Activated CD8-positive, alpha-beta memory T cell treated with anti-CD3 and anti-CD28 coated beads, Interleukin-2, amount 50 U/mL, for 48 hours (primary cell): ENCODE measurements at regions not wholly inside any gene's neighbourhood (a gene's known extent, or its start where the extent isn't known, plus 50 kb on each side); places are given as distances from the start of the nearest gene placed in this dataset.

Experiments used
- DNase-seq: peaks from one replicate; pipeline ENCODE4 v3.0.0-alpha.2; 2020

DNA sequence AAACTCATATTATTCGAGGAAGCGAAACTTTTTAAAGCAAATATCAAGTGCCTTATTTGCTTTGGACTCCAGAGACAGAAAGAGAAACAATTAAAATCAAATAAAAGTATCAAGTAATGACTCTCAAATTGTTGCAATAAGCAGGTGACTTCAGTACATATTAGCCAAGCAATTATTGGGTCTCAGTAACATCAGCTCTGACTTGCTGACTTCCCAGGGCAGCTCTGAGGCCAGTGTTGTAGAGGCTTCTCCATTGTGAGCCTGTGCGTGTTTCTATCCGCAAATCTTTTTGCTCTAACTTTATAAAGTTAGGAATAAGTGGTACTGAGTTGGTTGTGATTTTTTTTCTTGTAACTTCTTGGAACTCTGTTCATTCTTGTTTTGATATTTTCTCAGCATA lies 186.8 kb upstream of the PRLR start:
- no peak for DNase-seq

DNA sequence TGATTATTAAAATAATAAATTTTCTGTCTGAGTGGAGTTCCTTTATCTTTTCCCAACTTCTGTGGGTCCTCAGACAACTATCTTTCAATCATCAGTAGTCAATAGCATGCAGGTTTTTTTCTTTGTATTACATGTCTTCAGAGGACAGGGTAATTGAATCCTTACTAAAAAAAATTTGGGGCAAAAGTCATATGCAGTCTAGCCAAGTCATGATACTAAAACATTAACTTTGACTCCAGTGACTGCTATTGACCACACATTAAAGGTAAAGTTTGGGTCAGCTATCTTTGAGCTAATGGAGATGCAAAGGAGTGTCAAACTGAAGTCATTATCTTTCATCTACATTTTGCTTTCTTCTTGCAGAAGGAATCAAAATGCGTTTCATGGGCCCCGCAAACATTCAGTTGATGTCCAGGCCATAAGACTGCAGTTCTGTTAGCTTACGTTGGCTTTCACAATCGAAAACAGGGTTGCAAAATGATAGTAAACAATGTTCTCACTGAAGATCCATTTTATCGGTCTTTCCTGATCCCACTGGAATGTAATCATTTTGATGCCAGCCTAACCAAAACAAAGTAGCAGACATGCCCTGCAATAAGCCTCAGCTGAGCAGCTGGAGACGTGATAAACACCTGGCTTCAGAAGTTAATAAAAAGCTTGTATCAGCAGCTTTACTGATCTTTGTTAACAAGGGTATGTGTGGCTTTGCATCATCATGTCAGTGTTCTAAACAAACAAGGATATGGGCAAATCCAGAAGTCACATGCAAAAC lies 186.1 kb upstream of the PRLR start:
- no peak for DNase-seq

DNA sequence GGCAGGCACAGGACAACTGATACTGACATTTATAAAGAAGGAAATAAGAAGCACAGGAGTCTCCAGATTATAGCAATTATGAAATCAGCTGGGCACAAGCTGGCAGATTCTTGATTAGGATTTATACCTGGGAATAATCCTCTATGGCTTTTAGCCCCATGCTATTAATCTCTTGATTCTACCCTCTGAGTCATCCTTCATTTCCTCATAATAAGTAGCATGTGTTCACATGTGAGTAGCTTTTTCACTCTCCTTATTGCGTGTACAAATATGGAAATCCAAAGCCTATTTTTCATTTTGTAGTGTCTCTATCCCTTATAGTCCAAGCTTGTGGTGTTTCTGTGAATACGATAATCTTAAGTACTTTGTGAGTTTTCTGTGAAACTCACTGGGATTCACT lies 185.0 kb upstream of the PRLR start:
- no peak for DNase-seq

DNA sequence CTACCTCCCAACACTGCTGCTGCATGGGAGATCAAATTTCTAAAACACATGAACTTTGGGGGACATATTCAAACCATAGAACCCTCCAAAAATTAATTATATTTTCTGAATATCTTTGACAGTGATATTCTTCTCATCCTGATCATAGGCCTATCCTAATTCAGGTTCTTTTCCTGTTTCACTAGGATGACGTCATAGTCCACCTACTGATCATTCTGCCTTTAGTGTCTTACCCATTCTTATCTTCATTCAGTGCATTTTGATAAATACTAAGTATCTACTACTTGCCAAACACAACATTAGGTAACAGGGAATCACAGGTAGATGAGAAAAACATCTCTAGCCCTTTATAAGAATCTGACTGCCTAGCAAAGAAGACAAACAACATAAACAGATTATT lies 179.1 kb upstream of the PRLR start:
- no peak for DNase-seq

DNA sequence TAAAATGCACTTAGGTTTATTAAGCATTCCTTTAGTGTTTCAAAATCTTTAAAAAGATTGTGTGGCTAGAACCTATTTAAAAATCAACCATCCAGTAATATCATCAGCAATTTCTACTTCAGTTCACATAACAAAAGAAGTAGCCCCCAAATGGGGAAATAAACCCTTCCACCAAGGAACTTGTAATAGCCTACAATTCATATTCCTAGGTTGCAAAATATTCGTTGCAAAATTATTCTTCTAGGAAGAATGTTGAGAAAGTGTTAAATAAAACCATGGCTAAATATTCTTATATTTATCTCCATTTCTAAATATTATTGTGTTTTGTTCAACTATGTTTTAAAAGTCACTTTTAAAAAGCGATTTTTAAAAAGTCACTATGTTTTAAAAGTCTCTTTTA lies 177.9 kb upstream of the PRLR start:
- DNase-seq: no peak

DNA sequence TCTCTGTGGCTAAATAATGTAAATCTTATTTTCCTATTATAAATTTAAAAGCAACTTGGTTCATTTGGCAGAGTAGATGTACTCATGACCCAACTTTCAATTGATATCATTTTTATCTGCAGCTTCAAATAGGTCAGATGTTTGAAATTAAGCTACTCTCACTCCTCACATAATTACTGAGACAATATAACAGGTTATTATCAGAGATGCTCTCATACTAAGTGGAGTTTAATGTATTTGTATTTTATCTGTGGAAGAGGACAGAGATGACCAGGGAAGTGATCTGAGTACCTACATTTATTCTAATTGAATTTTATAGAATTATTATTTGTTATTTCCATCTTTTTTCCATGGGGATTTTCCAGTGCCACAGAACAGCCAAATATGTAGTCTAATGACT lies 177.4 kb upstream of the PRLR start:
- no peak for DNase-seq

DNA sequence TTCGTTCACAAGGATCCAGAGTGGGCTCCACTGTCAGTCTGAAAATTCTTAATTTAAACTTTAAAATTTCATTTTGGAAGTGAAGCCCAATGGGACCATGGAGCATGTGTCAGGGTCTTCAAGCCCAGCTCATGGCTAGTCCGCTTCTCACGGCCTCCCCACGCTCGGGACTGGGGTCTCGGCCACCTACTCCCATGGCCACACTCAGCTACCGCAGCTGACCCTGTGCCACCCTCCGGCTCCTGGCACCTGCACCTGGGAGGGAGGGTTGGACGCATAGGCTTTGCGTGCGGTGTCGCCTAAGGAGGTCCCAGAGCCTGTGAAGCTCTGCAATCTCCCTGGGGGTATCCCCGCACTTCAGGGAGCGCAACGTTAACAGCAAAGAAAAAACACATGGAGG lies 175.7 kb upstream of the PRLR start:
- DNase-seq: no peak

DNA sequence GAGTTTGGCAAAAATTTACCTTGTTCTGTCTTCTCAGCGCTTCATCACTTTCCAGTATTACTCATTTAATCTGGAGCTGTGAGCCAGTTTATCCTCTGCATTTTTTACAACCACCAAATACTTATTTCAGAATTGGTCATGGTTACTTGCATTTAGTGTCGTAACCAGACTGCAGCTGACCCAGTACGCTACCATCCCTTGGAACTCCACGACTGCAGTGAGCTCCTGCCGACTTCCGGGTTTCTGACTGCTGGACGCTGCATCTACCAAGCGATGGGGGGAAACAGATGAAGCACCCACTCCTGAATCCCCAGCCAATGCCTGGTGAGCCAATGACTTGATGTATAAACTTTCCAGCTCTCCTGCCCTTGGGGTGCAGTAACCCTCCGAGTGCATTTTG lies 174.4 kb upstream of the PRLR start:
- DNase-seq: no peak

DNA sequence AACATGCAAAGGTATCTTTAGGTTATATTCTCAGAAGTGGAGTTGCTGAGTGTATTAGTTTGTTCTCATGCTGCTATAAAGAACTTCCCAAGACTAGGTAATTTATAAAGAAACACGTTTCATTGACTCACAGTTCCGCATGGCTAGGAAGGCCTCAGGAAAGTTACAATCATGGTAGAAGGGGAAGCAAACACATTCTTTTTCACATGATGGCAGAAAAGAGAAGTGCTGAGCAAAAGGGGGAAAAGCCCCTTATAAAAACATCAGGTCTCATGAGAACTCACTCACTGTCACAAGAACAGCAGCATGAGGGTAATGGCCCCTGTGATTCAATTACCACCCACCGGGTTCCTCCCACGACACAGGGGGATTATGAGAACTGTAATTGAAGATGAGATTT lies 163.6 kb upstream of the PRLR start:
- no peak for DNase-seq

DNA sequence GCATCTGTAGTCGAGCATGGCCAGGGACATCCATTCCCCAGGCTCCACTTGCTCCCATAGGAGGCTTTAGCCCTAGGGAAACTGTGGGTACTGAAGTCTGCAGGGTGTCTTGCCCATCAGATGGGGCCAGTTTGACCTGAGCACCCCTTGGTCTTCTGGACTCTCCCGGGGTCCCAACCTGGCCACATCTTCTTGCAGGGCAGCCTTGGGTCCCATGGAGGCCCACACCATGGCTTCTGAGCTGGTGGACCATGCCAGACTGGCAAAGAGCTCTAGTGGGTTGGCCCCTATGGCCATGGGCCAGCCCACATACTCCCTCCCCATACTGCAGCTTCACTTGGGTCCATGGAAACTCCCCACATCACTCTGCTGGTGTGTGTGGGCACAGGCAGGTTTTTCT lies 154.4 kb upstream of the PRLR start:
- no peak for DNase-seq

DNA sequence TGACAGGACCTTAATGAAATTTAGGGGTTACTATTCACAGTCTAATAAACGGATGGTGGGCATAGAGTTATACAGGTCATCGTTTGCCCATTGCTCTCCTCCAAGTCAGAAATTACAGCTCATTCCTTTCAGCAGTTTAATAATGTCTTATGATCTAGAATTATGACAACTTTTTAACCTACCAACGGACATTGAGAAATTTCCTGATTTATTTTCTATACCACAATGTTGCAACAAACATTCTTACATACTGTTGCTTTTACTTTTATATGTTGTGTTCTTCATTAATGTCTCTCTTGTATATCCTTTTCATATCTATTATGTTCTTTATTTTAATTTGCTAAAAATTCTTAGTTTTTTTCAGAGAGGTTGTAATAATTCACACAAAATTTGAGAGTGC lies 152.8 kb upstream of the PRLR start:
- DNase-seq: no peak

DNA sequence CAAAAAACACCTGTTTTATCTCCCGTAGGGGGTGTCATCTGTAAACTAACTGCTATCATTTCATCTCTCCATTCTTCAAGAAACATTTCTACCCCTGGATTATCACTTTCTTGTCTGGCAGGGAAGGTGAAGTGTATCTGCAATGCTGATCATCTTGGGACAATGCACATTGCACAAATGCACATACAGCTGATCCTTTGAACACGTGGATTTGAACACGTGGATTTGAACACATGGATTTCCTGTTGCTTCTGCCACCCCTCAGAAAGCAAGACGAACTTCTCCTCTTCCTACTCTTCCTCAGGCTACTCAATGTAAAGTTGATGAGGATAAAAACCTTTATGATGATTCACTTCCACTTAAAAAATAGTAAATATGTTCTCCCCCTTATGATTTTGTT lies 147.4 kb upstream of the PRLR start:
- DNase-seq: no peak

DNA sequence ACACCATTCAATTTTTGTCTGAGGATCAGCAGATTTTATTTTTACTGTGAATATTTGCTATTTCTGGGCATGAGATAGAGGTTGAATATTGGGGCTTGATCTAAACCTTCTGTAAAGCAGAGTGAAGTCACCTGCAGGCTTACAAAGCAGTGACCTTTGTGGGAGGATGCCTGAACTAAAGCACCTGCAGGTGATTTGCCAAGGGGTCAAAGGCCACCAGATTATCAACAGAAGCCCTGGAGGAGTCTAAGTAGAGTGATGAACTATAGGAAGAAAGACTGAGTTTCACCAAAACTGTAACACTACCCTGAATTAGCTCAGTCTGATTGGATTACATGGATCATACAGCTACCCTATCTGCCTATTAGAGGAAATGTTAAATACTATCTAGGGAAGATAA lies 144.3 kb upstream of the PRLR start:
- no peak for DNase-seq

DNA sequence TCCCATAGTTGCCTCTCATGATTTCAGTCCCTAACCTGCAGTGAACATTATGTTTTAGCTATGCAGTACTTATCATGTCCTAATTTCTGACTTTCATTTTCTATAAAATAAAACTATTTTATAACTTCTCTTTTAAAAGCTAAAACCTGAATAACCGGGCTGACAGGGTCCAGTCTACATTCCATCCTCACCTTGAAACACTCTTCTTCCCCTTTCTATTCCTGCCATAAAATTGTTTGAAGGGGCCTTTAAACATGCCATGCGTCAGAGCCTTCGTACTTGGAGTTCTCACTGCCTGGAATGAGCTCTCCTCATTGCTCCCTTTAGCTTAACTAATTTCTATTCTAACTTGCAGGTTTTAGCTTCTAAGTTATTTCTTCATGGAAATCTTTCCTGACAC lies 143.0 kb upstream of the PRLR start:
- no peak for DNase-seq

DNA sequence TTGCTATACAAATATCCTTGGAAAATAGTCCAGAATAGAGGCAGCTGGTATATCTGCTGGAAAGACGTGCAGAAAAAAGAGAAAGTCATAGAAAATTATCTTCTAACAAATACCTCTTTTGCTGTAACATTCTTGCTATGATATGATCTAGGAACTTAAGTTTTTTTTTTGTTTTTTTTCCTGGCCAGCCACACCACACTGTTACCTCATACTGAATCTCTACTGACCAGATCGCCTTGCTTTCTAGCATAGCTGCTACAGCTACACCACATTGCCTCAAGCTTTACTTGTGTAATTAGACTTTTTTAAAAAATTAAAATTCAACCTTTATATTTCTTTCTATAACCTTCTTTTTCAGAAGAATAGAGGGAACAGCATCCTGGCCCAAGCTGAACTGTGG lies 142.2 kb upstream of the PRLR start:
- no peak for DNase-seq

DNA sequence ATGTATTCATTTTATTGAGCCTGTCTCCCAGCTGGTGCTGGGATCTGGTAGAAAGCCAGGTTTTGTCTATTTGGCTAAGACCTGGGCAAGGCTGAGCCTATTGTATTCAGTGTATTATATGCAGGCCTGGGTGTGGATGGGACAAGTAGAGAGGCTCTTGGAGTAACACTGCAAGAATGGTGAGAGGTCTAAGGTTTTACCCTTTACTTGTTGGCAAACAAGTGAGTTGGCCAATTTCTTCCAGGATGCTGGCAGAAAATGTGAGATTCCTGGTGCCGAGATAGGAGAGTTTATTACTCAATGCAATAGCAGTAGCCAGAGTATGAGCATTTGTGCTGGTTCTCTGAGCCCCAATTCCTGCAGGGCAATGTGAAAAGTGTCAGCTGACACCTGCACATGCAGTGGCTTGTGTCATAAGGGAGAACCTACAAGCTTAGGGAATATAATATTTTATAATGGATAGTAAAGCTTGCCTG lies 141.7 kb upstream of the PRLR start:
- no peak for DNase-seq

DNA sequence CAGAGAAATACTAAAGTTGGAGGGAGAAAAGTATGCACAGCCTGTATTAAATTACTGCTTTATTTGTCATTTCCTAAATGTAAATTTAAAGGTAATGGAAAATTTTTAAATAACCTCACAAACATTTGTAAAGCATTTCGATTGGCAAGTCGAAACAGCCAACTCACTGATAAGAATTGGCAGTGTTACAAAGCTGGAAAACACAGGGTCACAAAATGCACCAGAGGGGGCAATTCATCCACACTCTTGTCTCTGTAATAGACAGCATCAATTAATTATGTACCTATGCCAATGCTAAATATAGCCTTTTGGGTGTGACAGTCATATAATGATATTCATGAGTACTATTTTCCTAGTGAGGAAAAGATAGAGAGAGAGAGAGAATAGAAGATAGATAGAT lies 140.6 kb upstream of the PRLR start:
- no peak for DNase-seq

DNA sequence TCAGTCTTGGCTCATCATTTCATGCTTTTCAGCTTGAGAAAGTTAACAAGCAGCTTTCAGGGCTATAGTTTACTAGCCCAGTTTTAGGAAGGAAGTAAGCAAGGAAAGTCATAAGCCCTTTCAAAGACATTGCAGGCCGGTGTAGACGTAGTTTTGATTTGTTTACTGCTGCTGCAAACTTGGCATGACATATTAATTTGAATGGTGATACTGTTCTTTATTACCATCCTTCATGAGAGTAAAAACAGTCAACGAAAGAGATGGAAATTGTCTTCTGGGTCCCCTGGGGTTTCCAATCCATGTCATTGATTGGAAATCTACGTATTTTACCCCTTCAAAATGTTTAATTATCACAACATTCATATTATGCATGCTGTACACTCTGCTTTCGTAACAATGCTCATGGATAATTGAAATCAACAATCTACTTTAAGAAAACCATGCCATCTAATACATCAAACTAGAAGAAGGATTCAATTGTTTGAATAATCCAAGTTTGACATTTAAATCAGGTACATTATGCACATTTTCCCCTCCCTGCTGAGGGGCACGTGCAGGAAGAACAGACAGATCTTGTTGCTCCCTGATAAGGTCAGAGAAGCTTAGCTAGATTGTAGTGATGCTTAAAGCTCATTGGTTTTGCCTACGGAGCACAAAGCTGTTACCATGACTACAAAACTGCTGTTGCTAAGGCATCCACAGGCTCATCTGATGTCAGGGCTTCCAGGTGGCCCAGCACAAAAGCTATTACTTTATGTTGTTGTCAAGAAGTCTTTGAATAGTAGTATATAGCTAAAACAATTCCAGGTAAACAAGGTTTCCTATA lies 139.9 kb upstream of the PRLR start:
- DNase-seq: no peak

DNA sequence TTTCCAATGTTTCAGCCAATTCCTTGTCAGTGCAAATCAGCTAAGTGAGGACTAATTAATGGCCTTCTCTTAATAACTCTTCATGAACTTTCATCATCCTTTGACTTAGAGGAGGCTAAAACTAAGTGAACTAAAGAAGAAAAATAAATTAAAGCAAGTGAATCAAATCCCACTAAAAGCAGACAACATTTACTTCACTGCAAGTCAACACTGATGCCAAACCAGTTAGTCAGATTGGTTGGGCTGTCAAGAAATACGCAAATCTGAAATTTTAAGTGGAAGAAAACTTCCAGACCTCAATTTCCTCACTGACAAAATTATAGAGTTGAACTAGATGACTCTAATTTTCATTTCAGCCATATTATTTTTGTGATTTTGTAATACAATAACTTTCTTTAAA lies 137.2 kb upstream of the PRLR start:
- DNase-seq: no peak

DNA sequence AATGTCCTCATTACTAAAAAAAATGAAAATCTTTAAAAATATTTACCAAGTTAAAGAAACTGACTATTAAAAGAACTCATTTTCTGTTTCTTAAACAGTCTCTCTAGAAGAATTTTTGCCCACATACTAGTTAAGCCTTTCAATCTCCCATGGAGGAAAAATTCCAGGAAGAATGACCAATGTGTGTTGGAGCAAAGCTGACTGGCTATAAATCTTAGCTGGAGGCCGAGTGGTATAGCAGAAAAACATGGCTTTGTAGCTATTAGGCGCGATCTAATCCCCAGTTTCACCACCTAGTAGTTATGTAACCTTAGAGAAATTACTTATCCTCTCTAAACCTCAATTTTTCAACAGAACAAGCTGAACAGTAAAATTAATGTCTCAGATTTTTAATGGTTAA lies 135.5 kb upstream of the PRLR start:
- no peak for DNase-seq

DNA sequence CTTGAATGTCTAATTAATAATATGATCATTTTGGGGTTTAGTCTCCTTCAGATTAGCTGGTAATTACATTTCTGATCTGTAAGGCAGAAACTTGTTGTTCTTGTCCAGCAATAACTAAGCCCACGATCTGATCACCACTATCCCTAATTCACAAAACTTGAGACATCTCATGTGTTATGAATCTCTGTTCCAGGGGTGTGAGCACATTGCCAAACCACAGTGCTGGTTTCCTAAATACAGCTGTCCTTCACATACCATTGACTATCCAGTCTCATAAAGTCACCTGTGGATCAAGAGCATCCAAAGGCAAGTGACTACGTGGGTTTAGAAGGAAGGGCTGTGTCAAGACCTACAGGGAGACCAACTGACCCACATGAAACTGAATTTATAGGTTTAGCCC lies 134.1 kb upstream of the PRLR start:
- no peak for DNase-seq

DNA sequence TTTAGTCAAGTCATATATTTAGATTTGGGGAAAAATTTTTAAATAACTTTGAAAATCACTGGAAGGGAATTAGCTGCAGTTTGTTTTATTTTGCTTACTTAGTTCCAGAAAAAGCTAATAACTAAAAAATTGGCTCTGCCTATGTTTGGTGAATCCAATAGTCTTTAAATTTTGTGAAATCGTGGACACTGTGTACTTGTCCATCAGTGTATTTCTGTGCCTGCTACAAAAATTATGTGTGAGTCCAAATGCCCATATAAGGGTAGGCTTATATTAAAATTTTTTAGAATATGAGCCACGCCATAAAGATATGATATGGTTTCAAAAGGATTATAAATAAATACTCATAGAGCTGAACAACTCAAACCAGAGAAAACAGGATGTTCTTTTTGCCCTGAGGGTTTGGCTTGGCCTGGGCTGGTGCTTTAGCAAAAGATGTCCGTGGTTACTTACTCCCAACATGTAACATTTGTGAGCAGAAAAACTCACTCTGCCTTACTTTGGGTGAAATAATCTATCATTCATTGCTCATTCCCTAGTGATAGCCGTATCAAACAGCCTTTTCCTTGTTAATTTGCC lies 133.2 kb upstream of the PRLR start:
- DNase-seq: no peak

DNA sequence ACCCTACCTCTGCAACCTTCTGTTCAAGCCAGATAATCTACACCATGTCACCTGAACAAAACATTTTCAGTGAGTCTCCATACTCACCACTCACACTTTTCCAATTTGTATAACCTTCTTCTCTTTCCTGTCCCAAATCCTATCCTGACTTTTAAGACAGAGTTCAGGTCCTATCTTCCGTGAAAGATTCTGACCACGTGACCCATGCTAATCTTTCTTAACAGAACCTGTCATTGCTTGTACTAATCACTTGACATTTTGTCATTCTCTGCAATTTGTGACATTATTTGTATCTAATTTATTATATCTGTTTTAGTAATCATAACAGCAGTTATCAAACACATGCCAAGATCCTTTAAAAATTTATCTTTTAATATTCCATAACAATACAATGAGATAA lies 132.5 kb upstream of the PRLR start:
- DNase-seq: no peak

DNA sequence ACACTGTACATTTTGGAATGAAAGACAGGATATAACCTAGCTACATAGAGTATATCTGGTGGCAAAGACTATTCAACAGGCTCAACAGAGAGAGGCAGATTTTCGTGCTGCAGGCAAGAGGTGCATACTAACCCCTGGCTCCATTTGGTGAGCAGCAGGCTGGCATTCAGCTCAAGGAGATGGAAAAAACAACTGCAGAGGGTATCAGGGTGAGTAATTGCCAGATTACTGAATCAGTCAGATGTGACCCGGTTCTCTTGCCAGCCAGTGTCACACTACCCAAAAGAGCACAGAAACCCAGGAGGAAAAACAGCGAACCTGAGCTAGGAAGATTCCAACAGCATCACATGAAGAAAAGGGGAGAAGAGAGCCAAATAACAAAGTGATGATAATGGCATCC lies 130.4 kb upstream of the PRLR start:
- no peak for DNase-seq
